GM12892 (cell line): ENCODE measurements at regions not wholly inside any gene's neighbourhood (a gene's known extent, or its start where the extent isn't known, plus 50 kb on each side); places are given as distances from the start of the nearest gene placed in this dataset.

Experiments
- POLR2A ChIP-seq: IDR thresholded peaks from 2 replicates; pipeline ENCODE4 v1.6.1; 2011; ENCODE audit warnings: low read depth, low read length, control low read depth
- TAF1 ChIP-seq: IDR thresholded peaks from 2 replicates; pipeline ENCODE4 v1.6.1; 2011; ENCODE audit warnings: low read depth, mild to moderate bottlenecking, control low read depth, low read length, borderline replicate concordance

DNA sequence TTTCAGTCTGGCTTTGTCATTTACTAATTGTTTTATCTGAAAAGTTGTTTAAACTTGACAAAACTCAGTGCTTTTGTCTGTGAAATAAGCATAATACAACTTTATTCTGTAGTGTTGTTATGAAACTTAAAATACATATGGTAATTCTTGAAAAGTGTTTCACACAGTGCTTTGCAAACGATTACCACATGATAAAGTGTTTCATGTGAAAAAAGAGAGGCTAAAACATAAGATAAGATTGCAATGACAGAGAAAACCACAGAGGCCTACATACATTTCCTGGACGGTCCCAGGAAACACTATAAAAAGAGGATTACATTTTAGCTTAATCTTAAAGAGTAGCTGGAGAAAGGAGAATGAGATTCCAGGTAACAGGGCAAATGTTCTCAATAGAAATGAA is 1934.6 kb upstream of the LRRTM1 start:
- TF ChIP-seq POLR2A (no peak), TAF1 (no peak)
